GM12892 (cell line): ENCODE measurements at regions not wholly inside any gene's neighbourhood (a gene's known extent, or its start where the extent isn't known, plus 50 kb on each side); places are given as distances from the start of the nearest gene placed in this dataset.

Experiments
- DNase-seq: peaks from one replicate; pipeline ENCODE4 v3.0.0; 2011; ENCODE audit not compliant: insufficient read length
- FAIRE-seq: peaks from 2 replicates; lab custom pipeline; 2011; peaks lifted over from hg19 to GRCh38; lab: Jason Lieb, UNC
- POLR2A ChIP-seq: IDR thresholded peaks from 2 replicates; pipeline ENCODE4 v1.6.1; 2011; ENCODE audit warnings: low read depth, low read length, control low read depth
- POLR2AphosphoS5 ChIP-seq: IDR thresholded peaks from 2 replicates; pipeline ENCODE4 v1.6.1; 2011; ENCODE audit warnings: low read depth, low read length, control low read depth
- TAF1 ChIP-seq: IDR thresholded peaks from 2 replicates; pipeline ENCODE4 v1.6.1; 2011; ENCODE audit warnings: low read depth, mild to moderate bottlenecking, control low read depth, low read length, borderline replicate concordance

GRCh38 chr21:27173053-27173452, 206.2 kb upstream of the ADAMTS5 start:
- DNase-seq, result no peak
- TF ChIP-seq POLR2AphosphoS5 (no peak), TAF1 (no peak), POLR2A (no peak)
- no peak for FAIRE-seq

- no peak for DNase-seq
- no peak for FAIRE-seq
- TF ChIP-seq POLR2AphosphoS5 (no peak), TAF1 (no peak), POLR2A (no peak)
These were observed 204.8 kb upstream of the ADAMTS5 start for GRCh38 chr21:27171707-27172106.

- TF ChIP-seq POLR2AphosphoS5 (no peak), TAF1 (no peak), POLR2A (no peak)
- FAIRE-seq (no peak), DNase-seq (no peak)
These were observed 201.2 kb upstream of the ADAMTS5 start for GRCh38 chr21:27168084-27168483.

- DNase-seq (no peak), FAIRE-seq (no peak)
- no peak for TF ChIP-seq POLR2AphosphoS5
- no peak for TF ChIP-seq TAF1
- TF ChIP-seq POLR2A, result no peak
These were observed 197.6 kb upstream of the ADAMTS5 start for GRCh38 chr21:27164208-27165177.

GRCh38 chr21:27158967-27159366, 192.1 kb upstream of the ADAMTS5 start:
- DNase-seq (no peak), FAIRE-seq (no peak)
- TF ChIP-seq POLR2A, result no peak
- TF ChIP-seq TAF1, result no peak
- TF ChIP-seq POLR2AphosphoS5, result no peak

- FAIRE-seq, result no peak
- DNase-seq, result no peak
- TF ChIP-seq TAF1, result no peak
These were observed 190.2 kb upstream of the ADAMTS5 start for GRCh38 chr21:27157097-27157496.

GRCh38 chr21:27156666-27157065, 189.8 kb upstream of the ADAMTS5 start:
- FAIRE-seq (no peak), DNase-seq (no peak)
- TF ChIP-seq POLR2AphosphoS5 (no peak), POLR2A (no peak)

GRCh38 chr21:27155130-27155500, 188.2 kb upstream of the ADAMTS5 start:
- TF ChIP-seq POLR2A (no peak), TAF1 (no peak), POLR2AphosphoS5 (no peak)
- no peak for DNase-seq
- FAIRE-seq, result no peak

GRCh38 chr21:27154451-27155129, 187.7 kb upstream of the ADAMTS5 start:
- TF ChIP-seq POLR2AphosphoS5 (no peak), POLR2A (no peak), TAF1 (no peak)
- FAIRE-seq (no peak), DNase-seq (no peak)

- TF ChIP-seq POLR2A (no peak), POLR2AphosphoS5 (no peak)
- no peak for DNase-seq
- no peak for FAIRE-seq
These were observed 186.1 kb upstream of the ADAMTS5 start for GRCh38 chr21:27152996-27153395.

- no peak for DNase-seq
- TF ChIP-seq POLR2AphosphoS5 (no peak), POLR2A (no peak), TAF1 (no peak)
- FAIRE-seq, result no peak
These were observed 182.1 kb upstream of the ADAMTS5 start for GRCh38 chr21:27149034-27149433.

GRCh38 chr21:27146268-27146667, 179.4 kb upstream of the ADAMTS5 start:
- no peak for TF ChIP-seq TAF1
- no peak for TF ChIP-seq POLR2A
- TF ChIP-seq POLR2AphosphoS5, result no peak
- FAIRE-seq, result no peak

More at GRCh38 chr21:27146268-27146667, 179.4 kb upstream of the ADAMTS5 start:
- DNase-seq, result no peak
